Hepatocyte (in vitro differentiated cells): ENCODE measurements at regions not wholly inside any gene's neighbourhood (a gene's known extent, or its start where the extent isn't known, plus 50 kb on each side); places are given as distances from the start of the nearest gene placed in this dataset.

Experiments
- CTCF ChIP-seq: fragments of 200-600 bp; sonication (generic); IDR thresholded peaks from 2 replicates; pipeline ENCODE4 v1.5.1; 2016; ENCODE audit warnings: antibody characterized with exemption, mild to moderate bottlenecking; ENCODE audit not compliant: poor library complexity
- EZH2 ChIP-seq: fragments of 200-600 bp; sonication (generic); IDR thresholded peaks from 2 replicates; pipeline ENCODE4 v1.6.1; 2016; ENCODE audit warnings: antibody characterized with exemption, mild to moderate bottlenecking, borderline replicate concordance
- EZH2phosphoT487 ChIP-seq: fragments of 200-600 bp; sonication (generic); IDR thresholded peaks from one replicate; pipeline ENCODE4 v1.6.1; 2018; ENCODE audit warnings: antibody characterized with exemption, mild to moderate bottlenecking, low read depth, moderate library complexity; ENCODE audit not compliant: unreplicated experiment, severe bottlenecking

DNA sequence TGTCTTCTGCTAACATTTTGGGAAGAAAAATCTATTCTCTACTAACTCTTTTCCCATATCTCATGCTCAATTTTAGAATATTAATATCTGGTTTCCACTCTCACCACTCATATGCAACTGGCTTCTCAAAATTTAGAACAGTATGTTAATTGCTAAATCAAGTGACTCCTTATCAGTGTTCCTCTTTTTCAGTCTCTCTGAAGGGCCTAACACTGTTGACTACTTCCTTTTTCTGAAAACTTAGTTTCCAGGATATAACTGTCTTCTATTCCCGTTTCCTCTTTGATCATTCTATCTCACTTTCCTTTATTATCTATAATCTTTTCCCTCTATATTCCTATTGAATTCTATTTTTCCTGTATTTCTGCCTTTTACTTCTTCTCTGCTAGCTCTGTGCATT lies 1717.2 kb upstream of the C9orf72 start:
- TF ChIP-seq CTCF, result no peak
- TF ChIP-seq EZH2, result no peak
- TF ChIP-seq EZH2phosphoT487, result no peak
